K562 (cell line): ENCODE measurements at regions not wholly inside any gene's neighbourhood (a gene's known extent, or its start where the extent isn't known, plus 50 kb on each side); places are given as distances from the start of the nearest gene placed in this dataset.

ENCODE experiments used
- ATAC-seq: fragments of 200-7000 bp; cut with Tn5 transposase; 3 replicates; pipeline ENCODE4 v1.9.1; 2020; ENCODE audit warnings: moderate library complexity
- BruUV-seq: library from RNA; stranded (reverse); fragments of 400-500 nt; replicated peaks from 2 replicates; lab custom pipeline; 2021; lab: Mats Ljungman, UMichigan
- CTCF ChIA-PET: fragments of 300-600 bp; formaldehyde crosslinking; extraction: SDS; loops from one replicate; lab custom pipeline; 2021; ENCODE audit warnings: low intra/inter-chr PET ratio; lab: Yijun Ruan, JAX
- POLR2A ChIA-PET: fragments of 300-600, 350-650 bp; sonication (Branson Sonifier 250); formaldehyde crosslinking; extraction: SDS; loops from one replicate; lab custom pipeline; 2021; ENCODE audit warnings: antibody characterized with exemption, inconsistent platforms; lab: Yijun Ruan, JAX
- DNase-seq, 4 experiments: peaks; one replicate each; pipeline versions ENCODE4 v3.0.0 to v3.0.0-alpha.2; 2011 to 2018; ENCODE audit warnings: low spot score in 3 of 4, mixed read lengths in 3 of 4; ENCODE audit errors: extremely low read depth in 1 of 4
- FAIRE-seq: peaks from 2 replicates; lab custom pipeline; 2011; peaks lifted over from hg19 to GRCh38; lab: Jason Lieb, UNC
- H2AFZ ChIP-seq: 2 replicates; pipeline ENCODE4 v1.6.0; 2011; ENCODE audit warnings: low read depth, low read length, control low read depth, inconsistent platforms
- H3K27ac ChIP-seq: fragments of 200-600 bp; 3 replicates; pipeline ENCODE4 v1.8.0; 2011; ENCODE audit warnings: low read depth, mild to moderate bottlenecking, control low read depth, inconsistent platforms, low read length, moderate library complexity, mixed read lengths; ENCODE audit errors: extremely low read depth
- H3K27me3 ChIP-seq, 2 experiments: fragments of 300-600 bp in 1 of 2; 2 replicates in 1 of 2; 3 replicates in 1 of 2; pipeline versions ENCODE4 v1.6.0 to v1.8.0; 2011; ENCODE audit warnings: inconsistent platforms in 2 of 2, low read length in 2 of 2, mild to moderate bottlenecking in 1 of 2, mixed read lengths in 1 of 2, moderate library complexity in 1 of 2; ENCODE audit not compliant: control insufficient read depth in 2 of 2, insufficient read depth in 2 of 2
- H3K36me3 ChIP-seq: fragments of 300-600 bp; 3 replicates; pipeline ENCODE4 v1.8.0; 2011; ENCODE audit warnings: mild to moderate bottlenecking, low read length, inconsistent platforms; ENCODE audit not compliant: control insufficient read depth, insufficient read depth
- H3K4me1 ChIP-seq, 2 experiments: fragments of 200-600 bp in 1 of 2; replicated peaks in 1 of 2; 2 replicates in 1 of 2; 3 replicates in 1 of 2; pipeline versions ENCODE4 v1.5.1 to v1.8.0; 2011; ENCODE audit warnings: inconsistent platforms in 2 of 2, low read length in 2 of 2, mild to moderate bottlenecking in 1 of 2, mixed read lengths in 1 of 2, moderate library complexity in 1 of 2; ENCODE audit not compliant: control insufficient read depth in 2 of 2, insufficient read depth in 2 of 2
- H3K4me2 ChIP-seq: 2 replicates; pipeline ENCODE4 v1.6.1; 2011; ENCODE audit warnings: low read length, control low read depth, inconsistent platforms, mixed read lengths; ENCODE audit not compliant: insufficient read depth
- H3K4me3 ChIP-seq: fragments of 200-600 bp; sonication (generic), shearing (Covaris generic); 2 replicates; pipeline ENCODE4 v1.5.1; 2016; ENCODE audit warnings: control low read depth, inconsistent platforms
- H3K79me2 ChIP-seq: fragments of 200-600 bp; 3 replicates; pipeline ENCODE4 v1.8.0; 2011; ENCODE audit warnings: low read length, inconsistent platforms; ENCODE audit not compliant: control insufficient read depth, insufficient read depth
- H3K9ac ChIP-seq, 2 experiments: 2 replicates each; pipeline versions ENCODE4 v1.6.0 to v1.6.1; 2011; ENCODE audit warnings: low read depth in 2 of 2, low read length in 2 of 2, control low read depth in 1 of 2, inconsistent platforms in 1 of 2, mild to moderate bottlenecking in 1 of 2, mixed read lengths in 1 of 2; ENCODE audit not compliant: insufficient read depth in 1 of 2
- H3K9me1 ChIP-seq: one replicate; pipeline ENCODE4 v1.6.0; 2011; ENCODE audit warnings: inconsistent platforms, mild to moderate bottlenecking, low read length, moderate library complexity; ENCODE audit not compliant: control insufficient read depth, insufficient read depth
- H3K9me3 ChIP-seq: replicated peaks from 2 replicates; pipeline ENCODE4 v1.5.1; 2011; ENCODE audit warnings: low read depth, low read length, inconsistent platforms; ENCODE audit not compliant: control insufficient read depth, insufficient read depth
- H4K20me1 ChIP-seq: replicated peaks from 2 replicates; pipeline ENCODE4 v1.6.1; 2011; ENCODE audit warnings: low read length, inconsistent platforms, mixed read lengths; ENCODE audit not compliant: control insufficient read depth, insufficient read depth
- ARID4B ChIP-seq: sonication (generic); formaldehyde crosslinking; IDR thresholded peaks from 2 replicates; pipeline ENCODE4 v1.8.0; 2022; ENCODE audit warnings: mild to moderate bottlenecking, missing genetic modification reagents
- GABPB2 ChIP-seq: fragments of 250-450 bp; sonication (Bioruptor Pico); conservative IDR thresholded peaks from 2 replicates; pipeline ENCODE4 v1.5.1; 2021; ENCODE audit warnings: mild to moderate bottlenecking
- MAZ ChIP-seq, 2 experiments: fragments of 450-650 bp in 1 of 2; sonication (generic) in 1 of 2; formaldehyde crosslinking; IDR thresholded peaks in 1 of 2; conservative IDR thresholded peaks in 1 of 2; 2 replicates each; pipeline versions ENCODE4 v1.4.0 to v1.5.0; 2020; ENCODE audit warnings: mild to moderate bottlenecking in 1 of 2, missing genetic modification reagents in 1 of 2
- NCOA6 ChIP-seq: fragments of 450-650 bp; IDR thresholded peaks from 2 replicates; pipeline ENCODE4 v1.6.1; 2017; ENCODE audit warnings: mild to moderate bottlenecking
- PBX2 ChIP-seq, 2 experiments: IDR thresholded peaks in 1 of 2; conservative IDR thresholded peaks in 1 of 2; 2 replicates each; pipeline ENCODE4 v1.6.1; 2016; ENCODE audit warnings: low read depth in 2 of 2, mild to moderate bottlenecking in 1 of 2, missing compliant biosample characterization in 1 of 2, missing genetic modification characterization in 1 of 2, moderate library complexity in 1 of 2
- THAP12 ChIP-seq: fragments of 250-450 bp; sonication (Bioruptor Pico); IDR thresholded peaks from 2 replicates; pipeline ENCODE4 v1.9.0; 2021; ENCODE audit warnings: mild to moderate bottlenecking, inconsistent platforms
- THRA ChIP-seq: fragments of 450-650 bp; IDR thresholded peaks from 2 replicates; pipeline ENCODE4 v1.6.1; 2017; ENCODE audit warnings: mild to moderate bottlenecking, moderate library complexity
- ZNF121 ChIP-seq: sonication (generic); formaldehyde crosslinking; conservative IDR thresholded peaks from 2 replicates; pipeline ENCODE4 v1.8.0; 2022; ENCODE audit warnings: missing genetic modification reagents
- ZNF436 ChIP-seq: fragments of 250-450, 450-650 bp; sonication (Bioruptor Pico); formaldehyde crosslinking; IDR thresholded peaks from 2 replicates; pipeline ENCODE4 v1.7.0; 2020; ENCODE audit warnings: mild to moderate bottlenecking
- ZNF778 ChIP-seq: fragments of 450-650 bp; formaldehyde crosslinking; IDR thresholded peaks from 2 replicates; pipeline ENCODE4 v1.4.0; 2020; ENCODE audit warnings: mild to moderate bottlenecking, moderate library complexity
- WGBS: fragments of 100-300 bp; shearing (Covaris generic); methylation state at CpG from one replicate; pipeline ENCODE4 v1.1.6; 2016; ENCODE audit warnings: low coverage, mixed read lengths; ENCODE audit not compliant: insufficient coverage; ENCODE audit errors: missing lambda C conversion rate; 5-methylcytosine and 5-hydroxymethylcytosine counted together
- in situ Hi-C: fragments of 300-500 bp; cut with MboI; formaldehyde crosslinking; loops from 4 replicates; pipeline ENCODE4 v1.15.0; 2018; ENCODE audit warnings: inconsistent platforms, mixed read lengths
- intact Hi-C: fragments of 100-400 bp; cut with micrococcal nuclease; formaldehyde crosslinking; loops from 2 replicates; pipeline ENCODE4 v1.14.2; 2022

- FAIRE-seq (no peak), ATAC-seq (no peak), DNase-seq (no peak)
- BruUV-seq, result no TSS peak
- H3K27ac ChIP-seq, result no peak overlapping the region
- TF ChIP-seq GABPB2 (CRISPR knock-in tag) (no peak), THAP12 (CRISPR knock-in tag) (no peak), PBX2 (CRISPR knock-in tag; IDR thresholded peaks at IDR 0.05; ENCODE audit: low read depth) (no peak), PBX2 (tag; conservative IDR thresholded peaks at IDR 0.05; ENCODE audit: low read depth) (no peak), ZNF778 (no peak), ARID4B (no peak), ZNF436 (CRISPR knock-in tag) (no peak), THRA (no peak), MAZ (CRISPR knock-in tag; conservative IDR thresholded peaks at IDR 0.05 in 1 of 2, IDR thresholded peaks at IDR 0.05 in 1 of 2) (no peak), ZNF121 (CRISPR knock-in tag) (no peak), NCOA6 (no peak)
- WGBS, result 46% methylated on average over 5 of the region's 9 CpGs
- intact Hi-C loops (no loop called here), in situ Hi-C loops (no loop called here)
- peaks cover 0 to 5% of the 10 kb centered on the region in 2 experiments; a peak in 2 of 5 replicates for H3K4me1 ChIP-seq
- no peaks in the 10 kb centered on the region for H3K36me3 ChIP-seq
- no peaks in the 10 kb centered on the region for H3K27me3 ChIP-seq
- H3K9me1 ChIP-seq, result no peaks in the 10 kb centered on the region
- no peak overlapping the region for H2AFZ ChIP-seq
- POLR2A ChIA-PET, result no interaction called here
- H3K9ac ChIP-seq, result no peak overlapping the region
- H4K20me1 ChIP-seq, result no peaks in the 10 kb centered on the region
- CTCF ChIA-PET, result no interaction called here
- no peak overlapping the region for H3K4me2 ChIP-seq
- H3K79me2 ChIP-seq, result no peaks in the 10 kb centered on the region
- H3K9me3 ChIP-seq, result no peaks in the 10 kb centered on the region
- no peak overlapping the region for H3K4me3 ChIP-seq
These were observed 113.3 kb downstream of the SLC24A2 start for GRCh38 chr9:19675492-19675891.
